Frontal cortex (tissue), 3 donors: ENCODE measurements at regions not wholly inside any gene's neighbourhood (a gene's known extent, or its start where the extent isn't known, plus 50 kb on each side); places are given as distances from the start of the nearest gene placed in this dataset.
"Not testable (repeated sequence)": the region's sequence is repeated elsewhere in the genome, so short reads cannot be mapped to it uniquely, and the experiment has no call there.

Experiments used
- DNase-seq, 2 donors: peaks; one replicate each; pipeline ENCODE4 v3.0.0; 2012; ENCODE audit warnings: low spot score in 2 of 2
- FAIRE-seq: peaks from 2 replicates; lab custom pipeline; 2012; peaks lifted over from hg19 to GRCh38; lab: Jason Lieb, UNC
- donor health status: control.
- donor health status: control.
- donor health status: control.

DNA sequence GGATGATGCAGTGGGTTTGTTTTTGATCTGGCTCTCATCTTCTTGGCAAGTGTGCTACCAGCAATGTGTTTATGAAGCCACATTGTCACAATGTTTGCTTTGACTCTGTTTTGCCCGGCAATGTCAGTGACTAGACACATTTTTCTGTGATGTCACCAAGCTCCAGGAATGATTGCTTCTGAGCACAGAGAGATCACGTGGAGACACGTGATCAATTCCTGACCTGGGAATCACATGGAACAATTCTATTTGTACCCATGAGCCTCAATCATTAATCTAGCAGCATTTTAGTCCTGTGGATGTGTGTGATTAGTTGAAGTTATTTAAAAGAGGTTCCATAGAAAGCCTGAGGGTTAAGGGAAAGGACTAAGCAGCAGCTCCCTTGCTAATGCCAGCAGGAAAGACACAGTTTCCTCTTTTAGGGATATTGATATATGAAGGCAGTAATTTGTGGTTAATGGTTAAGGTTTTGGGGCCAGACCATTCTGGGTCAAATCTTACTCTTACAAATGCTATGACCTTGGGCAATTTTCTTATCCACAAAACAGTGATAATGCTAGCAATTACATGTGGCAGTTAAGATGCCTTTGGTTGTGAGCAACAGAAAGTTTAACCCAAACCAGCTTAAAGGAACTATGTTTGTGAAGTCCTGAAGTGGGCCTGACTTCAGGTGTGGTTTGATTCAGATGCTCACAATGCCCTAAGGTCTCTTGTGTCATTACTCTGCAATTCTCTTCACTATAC lies 59.0 kb downstream of the FASLG start:
- no peak for DNase-seq

DNA sequence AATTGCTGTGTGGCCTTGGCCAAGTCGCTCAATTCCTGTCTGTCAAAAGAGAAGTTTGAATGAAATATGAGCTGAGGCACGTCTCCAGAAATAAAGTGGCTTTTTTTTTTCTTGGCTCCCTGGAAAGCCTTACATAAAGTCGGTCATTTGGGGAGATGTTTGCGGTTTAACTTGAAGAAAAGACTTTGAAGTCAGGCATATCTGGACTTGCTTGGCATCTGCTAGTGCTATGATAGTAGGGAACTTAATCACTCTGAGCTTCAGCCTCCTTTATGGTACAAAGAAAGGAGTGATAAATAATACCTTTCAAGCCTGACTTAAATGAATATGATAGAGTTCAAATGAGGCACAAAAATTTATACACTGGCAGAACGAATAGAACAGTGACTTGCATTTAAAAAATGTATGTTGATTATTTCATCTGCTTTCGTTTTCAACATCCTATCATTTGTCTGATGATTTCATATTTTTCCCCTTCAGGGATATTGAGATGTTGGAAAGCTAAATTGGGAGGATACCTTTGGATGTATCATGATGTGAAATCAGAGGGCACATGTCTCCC lies 60.2 kb downstream of the FASLG start:
- DNase-seq = no peak
- no peak for FAIRE-seq

More for the DNA sequence above, 59.0 kb downstream of the FASLG start:
- FAIRE-seq = no peak

GRCh38 chr1:172719694-172720138 lies 60.8 kb downstream of the FASLG start:
- FAIRE-seq (no peak), DNase-seq (peak in 1 of 2 donors; percentile 13)

DNA sequence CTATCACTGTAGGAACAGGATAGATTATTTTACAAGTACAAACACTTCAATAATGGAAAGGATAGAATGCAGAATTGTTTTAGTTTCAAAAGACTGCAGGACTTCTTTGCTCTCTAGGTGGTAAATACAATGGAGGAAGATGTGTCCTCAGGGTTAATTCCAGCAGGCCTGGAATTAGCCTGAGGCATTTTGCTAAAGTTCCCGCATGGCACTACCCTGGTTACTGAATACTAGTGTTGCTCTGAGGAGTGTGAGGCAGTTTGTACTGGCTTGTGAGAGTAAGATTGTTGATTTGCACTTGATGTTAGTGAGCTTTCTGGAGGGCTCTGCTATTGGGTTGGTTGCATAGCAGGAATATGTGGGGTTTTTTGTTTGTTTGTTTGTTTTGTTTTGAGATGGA lies 61.4 kb downstream of the FASLG start:
- no peak for DNase-seq
- no peak for FAIRE-seq

DNA sequence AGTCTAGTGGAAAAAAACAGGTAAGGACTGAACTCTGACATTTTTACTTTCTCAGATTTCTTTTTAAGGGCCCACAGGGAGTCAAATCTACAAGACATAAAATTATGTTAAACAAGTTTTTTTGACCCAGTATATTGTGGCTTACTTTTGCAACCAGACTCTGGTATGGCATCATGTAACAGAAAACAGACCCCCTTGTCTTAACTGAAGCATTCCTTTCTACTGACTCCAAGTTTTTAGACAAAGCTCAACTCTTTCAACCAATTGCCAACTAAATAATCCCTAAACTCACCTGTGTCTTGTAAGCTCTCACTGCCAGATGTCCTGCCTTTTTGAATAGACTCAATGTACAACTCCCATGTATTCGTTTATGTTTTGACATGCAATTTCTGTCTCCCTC lies 64.3 kb downstream of the FASLG start:
- FAIRE-seq (no peak), DNase-seq (no peak)

- no peak for FAIRE-seq
- no peak for DNase-seq
These were observed 65.3 kb downstream of the FASLG start for GRCh38 chr1:172724232-172724631.

DNA sequence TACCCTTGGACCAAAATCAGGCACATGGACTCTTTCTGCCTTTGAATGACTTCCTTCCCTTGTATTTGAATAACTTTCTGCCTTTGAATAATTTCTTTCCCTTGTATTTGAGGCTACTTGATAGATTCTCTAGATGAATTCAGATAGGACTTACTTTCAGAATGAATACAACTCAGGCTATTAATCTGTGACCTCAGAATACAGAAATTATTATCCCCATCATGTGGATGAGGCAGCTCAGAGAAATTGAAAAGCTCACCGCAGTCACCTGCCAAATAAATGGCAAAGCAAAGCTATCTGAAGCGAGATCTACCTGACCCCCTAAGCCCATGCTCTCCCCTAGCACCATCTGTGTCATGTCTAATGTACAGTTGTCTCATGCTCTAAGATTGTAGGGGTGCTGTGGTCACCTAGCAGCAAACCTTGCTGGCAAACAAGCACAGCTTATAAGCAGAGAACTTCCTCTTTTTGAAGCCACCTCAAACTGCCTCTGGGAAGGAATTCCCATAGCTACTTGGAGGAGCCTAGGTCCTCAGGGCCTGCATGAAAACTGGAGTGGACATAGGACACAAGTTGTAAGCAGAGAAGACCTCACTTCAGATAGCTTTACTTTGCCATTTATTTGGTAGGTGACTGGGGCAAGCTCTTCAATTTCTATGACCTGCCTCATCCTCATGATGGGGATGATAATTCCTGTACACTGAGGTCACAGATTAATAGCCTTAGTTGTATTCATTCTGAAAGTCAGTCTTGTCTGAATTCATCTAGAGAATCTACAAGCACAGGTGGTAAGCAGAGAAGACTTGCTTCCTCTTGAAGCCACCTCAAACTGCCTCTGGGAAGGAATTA lies 66.1 kb downstream of the FASLG start:
- no peak for DNase-seq
- FAIRE-seq = no peak

DNA sequence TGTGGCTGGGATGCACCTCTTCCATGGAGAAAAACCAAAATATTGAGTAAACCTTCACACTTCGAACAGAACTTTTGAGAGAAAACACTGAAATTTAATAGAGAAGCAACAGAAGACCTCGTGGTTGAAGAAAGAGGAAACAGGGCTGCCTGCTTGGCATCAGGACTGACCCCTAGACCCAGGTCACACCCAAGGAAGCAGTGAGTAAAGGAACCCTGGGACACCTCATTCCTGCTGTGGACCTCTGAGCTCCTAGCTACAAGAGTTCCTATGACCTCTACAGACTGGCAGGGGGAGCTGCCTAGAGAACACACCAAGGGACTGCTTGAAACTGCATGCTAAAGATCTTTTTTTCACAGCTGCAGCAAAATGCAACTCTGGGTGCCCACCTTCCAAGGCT lies 67.8 kb downstream of the FASLG start:
- no peak for FAIRE-seq
- no peak for DNase-seq

GRCh38 chr1:172727275-172727857 lies 68.5 kb downstream of the FASLG start:
- FAIRE-seq = no peak
- DNase-seq = no peak

DNA sequence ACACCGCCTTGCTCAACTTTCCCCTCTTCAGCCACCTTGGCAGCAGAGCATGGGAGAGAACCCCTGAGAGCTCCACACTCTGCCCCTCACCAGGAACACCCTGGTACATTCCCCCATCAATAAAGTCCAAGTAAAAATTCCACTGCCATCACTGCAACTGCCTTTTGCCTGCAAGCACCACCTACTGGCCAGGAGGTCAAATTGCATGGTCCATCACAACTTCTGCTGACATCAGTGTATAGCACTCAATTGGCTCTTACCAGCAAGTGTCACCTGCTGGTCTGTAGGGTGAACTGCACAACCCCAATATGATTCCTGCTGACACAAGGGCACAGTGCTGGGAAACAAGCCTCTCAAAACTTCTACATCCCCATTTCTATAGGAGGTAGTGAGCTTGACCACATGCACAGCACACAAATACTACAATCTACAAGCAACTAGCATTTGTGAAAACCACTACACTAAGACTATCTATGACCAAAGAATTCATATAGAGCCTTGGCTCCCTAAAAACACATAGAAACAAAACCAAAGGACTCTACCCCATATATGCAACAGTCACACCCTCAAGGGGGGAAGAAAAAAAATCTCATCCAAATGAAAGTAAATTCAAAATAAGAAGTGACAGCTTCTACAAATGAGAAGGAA lies 69.2 kb downstream of the FASLG start:
- DNase-seq (no peak), FAIRE-seq (no peak)

GRCh38 chr1:172728705-172729104 lies 69.8 kb downstream of the FASLG start:
- DNase-seq, FAIRE-seq: not testable (repeated sequence)

DNA sequence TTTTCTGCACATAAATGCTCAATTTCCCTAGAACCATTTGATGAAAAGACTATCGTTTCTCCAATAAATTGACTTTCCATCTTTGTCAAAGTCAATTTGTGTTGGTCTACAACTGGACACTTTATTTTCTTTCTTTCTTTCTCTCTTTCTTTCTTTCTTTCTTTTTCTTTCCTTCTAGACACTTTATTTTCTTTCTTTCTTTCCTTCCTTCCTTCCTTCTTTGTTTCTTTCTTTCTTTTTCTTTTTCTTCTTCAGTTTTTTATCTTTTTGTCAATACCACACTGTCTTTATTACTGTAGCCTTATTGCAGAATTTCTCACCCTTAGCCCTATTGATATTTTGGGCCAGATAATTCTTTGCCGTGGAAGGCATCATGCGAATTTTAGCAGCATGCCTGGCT lies 73.5 kb downstream of the FASLG start:
- DNase-seq (no peak), FAIRE-seq (no peak)

DNA sequence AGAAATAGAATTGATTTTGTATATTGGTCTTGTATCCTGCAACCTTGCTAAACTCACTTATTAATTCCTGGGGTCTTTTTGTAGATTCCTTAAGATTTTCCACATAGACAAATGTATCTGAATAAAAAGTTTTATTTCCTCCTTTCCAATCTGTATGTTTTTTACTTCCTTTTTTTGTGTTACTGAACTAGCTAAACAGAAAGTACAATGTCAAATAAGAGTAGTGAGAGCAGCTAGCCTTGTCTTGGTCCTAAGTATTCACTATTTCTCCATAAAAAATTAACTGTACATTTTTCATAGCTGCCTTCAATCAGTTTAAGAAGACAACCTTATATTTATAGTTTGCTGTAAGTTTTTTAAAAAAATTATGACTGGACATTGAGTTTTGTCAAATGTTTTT lies 74.9 kb downstream of the FASLG start:
- DNase-seq (no peak), FAIRE-seq (no peak)

DNA sequence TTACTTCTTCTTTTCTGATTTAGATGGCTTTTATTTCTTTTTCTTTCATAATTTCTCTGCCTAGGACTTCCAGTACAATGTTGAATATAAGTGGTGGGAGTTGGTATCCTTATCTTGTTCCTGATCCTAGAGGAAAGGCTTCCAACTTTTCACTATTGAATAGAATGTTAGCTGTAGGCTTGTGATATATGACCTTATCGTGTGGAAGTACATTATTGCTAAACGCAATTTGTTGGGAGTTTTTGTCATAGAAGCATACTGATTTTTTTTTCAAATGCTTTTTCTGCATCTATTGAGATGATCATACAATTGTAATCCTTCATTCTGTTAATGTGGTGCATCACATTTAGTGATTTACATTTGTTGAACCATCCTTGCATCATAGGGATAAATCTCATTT lies 79.5 kb downstream of the FASLG start:
- DNase-seq = no peak
- FAIRE-seq = no peak

DNA sequence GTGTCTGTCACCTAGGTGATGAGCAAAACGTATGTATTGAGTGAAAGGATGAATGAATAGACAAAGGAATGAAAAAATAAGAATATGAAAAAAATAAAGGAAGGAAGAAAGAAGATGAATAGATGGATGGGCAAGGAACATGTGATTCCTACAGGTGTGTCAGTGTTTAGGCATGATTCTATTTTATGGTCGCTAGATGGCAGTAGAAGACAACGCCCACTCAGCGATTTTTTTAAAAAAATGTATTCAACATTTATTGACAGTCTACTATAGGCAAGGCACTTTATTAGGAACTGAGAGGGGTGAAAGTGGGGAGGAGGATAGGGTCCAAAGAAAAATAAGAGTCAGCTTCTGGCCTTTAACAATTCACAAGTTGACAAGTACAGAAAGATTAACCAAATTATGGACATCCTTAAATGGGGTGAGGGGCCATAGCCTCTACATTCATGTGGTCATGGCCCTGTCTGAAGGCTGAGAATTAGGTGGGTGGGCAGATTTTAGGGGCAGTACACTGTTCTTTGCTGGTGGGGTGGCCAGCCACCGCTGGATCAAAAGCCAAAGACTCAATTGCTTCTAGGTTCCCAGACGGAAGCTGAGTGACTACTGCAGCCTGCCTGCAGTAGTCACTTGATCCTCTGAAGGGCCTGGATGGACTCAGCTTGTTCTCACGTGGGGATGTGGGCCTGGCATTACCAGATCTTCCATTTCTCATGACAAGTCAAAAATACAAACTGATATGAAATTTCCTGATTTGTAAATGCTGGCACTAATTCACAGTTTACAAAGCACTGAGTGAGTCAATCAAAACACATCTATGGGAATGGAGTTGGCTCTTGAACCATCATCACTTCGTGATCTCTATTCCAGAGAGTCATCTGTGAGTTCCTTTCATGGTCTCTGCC lies 83.9 kb downstream of the FASLG start:
- DNase-seq = no peak
- FAIRE-seq = no peak

DNA sequence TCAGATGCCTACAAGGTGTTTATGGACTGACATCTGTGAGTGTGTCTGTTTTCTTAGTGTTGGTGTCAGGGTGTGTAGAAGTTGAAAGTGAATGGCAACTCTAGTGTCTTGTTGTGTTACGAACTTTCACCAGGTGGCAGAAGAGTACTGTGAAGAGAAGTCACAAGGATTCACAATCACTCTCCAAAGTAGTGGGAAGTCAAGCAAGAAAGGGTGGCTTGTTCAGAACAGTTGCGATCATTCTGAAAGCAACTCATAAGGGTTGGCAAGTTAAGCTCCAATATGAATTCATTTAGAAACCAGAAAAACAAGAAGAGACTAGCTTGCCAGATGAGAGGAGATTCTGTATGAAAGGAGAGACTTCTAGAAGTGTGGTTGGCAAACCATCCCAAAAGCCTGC lies 86.1 kb downstream of the FASLG start:
- FAIRE-seq = no peak

DNA sequence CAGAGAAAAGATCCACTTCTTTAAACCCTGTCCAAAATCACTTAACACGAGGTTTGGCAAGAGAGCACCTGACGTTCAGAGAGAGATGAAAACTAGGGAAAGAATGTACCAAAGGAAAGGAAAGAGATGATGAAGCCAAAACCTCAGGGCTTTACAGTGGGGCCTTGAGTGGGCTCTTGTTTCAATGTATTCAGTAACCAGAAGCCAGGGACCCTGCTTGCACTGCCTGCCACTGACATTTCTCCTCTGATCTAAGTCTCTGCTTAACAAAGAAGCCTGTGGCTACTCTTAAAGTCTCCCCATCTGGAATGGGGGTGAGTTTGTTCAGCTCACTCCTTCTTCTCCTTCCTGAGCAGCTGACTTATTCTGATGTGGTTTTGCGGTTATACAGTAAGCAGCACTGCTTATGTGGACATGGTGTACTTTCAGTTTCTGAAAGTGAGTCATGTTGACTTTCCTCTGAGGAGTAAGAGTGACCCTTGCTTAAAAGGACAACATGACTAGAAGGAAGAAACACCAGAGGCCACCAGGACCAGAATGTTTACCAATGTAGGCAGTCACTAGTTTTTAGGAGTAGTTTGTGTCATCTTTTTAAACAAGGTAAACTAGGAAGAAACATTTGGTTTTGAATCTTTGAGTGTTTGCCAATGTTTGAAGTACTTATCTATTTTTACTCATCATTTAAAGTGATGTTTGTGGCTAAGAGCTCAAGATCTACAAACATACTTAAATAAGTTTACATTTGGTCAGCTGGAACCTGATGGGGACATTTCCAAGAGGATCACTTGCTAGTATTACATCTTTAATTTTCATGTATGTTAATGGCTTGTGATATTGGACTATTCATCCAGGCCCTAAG lies 87.4 kb downstream of the FASLG start:
- DNase-seq (peak in 1 of 2 donors; percentile 14), FAIRE-seq (no peak)

More for the DNA sequence above, 86.1 kb downstream of the FASLG start:
- DNase-seq = peak in 1 of 2 donors; percentile 22

DNA sequence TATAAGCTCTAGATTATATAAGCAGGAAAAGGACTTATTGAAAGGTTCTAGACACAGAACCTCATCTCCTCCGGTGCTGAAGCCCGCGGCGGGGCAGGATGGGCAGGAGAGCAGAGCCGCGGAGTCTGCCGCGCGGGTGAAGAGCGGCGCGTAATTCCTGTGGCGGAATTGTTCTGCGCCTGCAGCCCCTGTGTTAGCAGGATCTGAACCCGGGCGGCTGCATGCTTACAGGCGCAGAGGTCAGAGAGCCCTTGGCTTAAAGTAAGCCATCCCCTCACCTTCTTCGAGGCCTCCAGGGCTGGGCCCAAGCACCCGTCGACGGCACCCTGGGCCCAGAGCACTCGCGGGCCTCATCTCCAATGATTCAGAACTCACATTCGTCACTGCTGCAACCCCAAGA lies 89.3 kb downstream of the FASLG start:
- no peak for FAIRE-seq
- no peak for DNase-seq
